ENCODE measurements at regions not wholly inside any gene's neighbourhood (a gene's known extent, or its start where the extent isn't known, plus 50 kb on each side); places are given as distances from the start of the nearest gene placed in this dataset.
"Not testable (repeated sequence)": the region's sequence is repeated elsewhere in the genome, so short reads cannot be mapped to it uniquely, and the experiment has no call there.

DNA sequence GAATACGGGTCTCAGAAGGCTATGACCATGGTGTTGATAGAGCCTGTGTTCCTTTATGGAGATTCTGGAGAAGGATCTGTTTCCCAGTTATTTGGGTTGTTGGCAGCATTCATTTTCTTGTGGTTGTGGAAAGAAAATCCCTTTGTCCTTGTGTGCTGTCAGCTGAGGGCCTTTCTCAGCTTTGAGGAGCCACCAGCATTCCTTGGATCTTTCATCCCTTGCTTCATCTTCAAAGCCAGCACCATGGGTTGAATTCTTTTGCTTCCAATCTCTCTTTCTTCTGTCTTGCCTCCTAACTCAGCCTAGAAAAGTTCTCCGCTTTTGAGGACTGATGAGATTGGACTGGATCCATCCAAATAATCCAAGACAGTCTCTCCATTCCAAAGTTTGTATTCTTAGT is 103.2 kb upstream of the MMADHC start:
- DNase-seq (ENCODE audit: extremely low read depth, low read depth) = no peak
- TF ChIP-seq, protein P1, sequence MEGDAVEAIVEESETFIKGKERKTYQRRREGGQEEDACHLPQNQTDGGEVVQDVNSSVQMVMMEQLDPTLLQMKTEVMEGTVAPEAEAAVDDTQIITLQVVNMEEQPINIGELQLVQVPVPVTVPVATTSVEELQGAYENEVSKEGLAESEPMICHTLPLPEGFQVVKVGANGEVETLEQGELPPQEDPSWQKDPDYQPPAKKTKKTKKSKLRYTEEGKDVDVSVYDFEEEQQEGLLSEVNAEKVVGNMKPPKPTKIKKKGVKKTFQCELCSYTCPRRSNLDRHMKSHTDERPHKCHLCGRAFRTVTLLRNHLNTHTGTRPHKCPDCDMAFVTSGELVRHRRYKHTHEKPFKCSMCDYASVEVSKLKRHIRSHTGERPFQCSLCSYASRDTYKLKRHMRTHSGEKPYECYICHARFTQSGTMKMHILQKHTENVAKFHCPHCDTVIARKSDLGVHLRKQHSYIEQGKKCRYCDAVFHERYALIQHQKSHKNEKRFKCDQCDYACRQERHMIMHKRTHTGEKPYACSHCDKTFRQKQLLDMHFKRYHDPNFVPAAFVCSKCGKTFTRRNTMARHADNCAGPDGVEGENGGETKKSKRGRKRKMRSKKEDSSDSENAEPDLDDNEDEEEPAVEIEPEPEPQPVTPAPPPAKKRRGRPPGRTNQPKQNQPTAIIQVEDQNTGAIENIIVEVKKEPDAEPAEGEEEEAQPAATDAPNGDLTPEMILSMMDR (IDR thresholded peaks at IDR 0.05; ENCODE audit: low read depth, low read length) = no peak

DNA sequence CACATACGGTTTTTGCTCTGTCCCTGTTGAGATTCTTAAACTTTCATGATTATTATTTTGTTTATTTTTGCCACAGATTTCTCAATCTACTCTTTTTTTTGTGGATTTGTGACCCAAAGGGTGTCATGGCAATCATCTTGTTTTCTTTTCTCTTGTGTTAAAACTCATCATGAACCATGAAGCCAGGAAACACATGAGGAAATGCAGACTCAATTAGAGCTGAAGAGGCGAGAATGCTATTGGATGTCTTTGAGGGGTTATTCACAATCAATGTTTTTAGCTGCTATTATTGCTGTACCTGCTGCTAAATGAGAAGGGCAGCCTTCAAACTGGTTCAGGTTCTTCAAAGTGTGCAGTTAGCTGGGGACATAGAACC is 99.5 kb upstream of the MMADHC start:
- TF ChIP-seq, protein P1 (IDR thresholded peaks at IDR 0.05; ENCODE audit: low read depth, low read length) = no peak
- DNase-seq (ENCODE audit: extremely low read depth, low read depth) = peak; percentile 49

DNA sequence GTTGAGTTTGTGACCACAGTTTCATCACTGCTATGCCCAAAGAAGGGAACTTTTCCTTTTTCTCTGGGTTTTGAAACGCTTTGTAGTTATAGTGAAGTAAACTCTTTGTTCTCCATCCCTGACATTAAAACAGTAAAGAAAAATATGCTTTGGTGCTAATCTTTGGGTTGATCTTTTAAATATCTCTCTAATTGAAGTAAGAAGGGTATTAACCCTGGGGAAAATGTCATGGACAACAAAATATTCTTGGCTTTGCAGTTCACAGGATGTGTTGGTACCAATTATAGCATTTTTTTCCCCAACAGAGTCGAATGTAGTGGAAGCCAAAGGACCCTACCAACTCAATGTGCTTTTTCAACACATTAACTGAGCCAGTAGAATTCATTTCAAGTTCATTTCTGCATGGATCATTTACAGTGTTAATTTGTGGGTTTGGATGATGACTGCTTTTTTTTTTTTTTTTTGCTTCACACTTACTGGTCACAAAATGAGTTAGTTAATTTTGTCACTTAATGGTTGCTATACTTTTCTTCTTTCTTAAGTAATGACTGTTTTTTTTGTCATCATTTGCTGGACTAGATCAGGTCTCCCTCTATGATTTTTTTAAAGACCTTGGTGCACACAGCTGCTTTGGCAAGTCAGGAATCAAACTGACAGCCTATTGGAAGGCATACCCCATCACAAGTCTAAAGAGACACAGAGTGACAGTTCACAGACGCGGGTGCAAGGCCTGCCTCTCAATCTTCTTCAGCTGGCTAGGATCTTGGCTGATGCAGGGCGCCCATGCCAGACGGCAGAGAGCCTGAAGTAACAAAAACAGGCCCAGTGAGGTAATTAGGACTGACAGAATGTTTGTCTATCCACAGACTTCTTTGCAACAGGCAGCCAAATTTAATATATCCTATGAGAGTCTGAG is 98.8 kb upstream of the MMADHC start:
- DNase-seq (ENCODE audit: extremely low read depth, low read depth) = no peak
- TF ChIP-seq, protein P1 (IDR thresholded peaks at IDR 0.05; ENCODE audit: low read depth, low read length) = no peak

DNA sequence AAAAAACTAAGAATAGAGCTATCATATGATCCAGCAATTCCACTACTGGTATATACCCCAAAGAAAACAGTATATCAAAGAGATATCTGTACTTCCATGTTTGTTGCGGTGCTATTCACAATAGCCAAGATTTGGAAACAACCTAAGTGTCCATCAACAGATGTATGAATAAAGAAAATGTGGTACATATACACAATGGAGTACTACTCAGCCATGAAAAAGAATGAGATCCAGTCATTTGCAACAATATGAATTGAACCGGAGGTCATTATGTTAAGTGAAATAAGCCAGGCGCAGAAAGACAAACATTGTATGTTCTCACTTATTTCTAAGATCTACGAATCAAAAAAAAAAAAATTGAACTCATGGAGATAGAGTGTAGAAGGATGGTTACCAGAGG is 97.8 kb upstream of the MMADHC start:
- DNase-seq (ENCODE audit: extremely low read depth, low read depth) = not testable (repeated sequence)

DNA sequence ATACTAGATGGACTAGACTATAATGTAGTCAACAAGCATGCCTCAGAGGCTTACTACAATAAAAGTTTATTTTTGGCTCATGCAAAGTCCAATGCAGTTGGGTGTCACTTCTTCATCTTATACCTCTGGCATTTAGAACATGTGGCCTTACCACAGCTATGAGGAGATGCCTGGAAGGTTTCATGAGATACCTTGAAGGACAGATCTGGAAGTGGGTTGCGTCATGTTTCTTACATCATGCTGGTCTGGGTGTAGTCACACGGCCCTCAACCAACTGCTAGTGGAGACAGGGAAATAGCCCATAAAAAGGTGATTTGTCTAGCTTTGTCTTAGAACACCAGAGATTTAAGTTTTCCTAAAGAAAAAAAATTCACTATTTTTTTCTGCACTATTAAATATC is 91.7 kb upstream of the MMADHC start:
- TF ChIP-seq, protein P1 (IDR thresholded peaks at IDR 0.05; ENCODE audit: low read depth, low read length) = no peak
- no peak for DNase-seq (ENCODE audit: extremely low read depth, low read depth)

DNA sequence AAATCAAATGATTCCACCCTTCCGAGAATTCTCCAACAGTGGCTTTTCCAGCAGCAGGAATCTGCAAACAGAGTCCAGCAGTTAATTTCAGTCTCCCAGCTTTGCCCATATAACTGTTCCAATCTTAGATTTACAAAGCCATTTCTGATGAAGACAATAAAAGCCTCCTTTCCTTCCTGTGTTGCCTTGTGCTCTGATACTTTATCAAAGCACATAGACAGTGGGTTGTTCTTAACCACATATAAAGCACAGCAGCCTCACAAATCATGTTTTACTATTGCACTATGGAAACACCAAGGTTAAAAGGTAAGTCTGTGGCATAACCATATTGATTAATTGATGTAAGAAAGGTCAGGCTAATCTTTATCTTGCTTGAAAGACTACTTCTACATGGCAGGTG is 89.8 kb upstream of the MMADHC start:
- no peak for DNase-seq (ENCODE audit: extremely low read depth, low read depth)
- TF ChIP-seq, protein P1 (IDR thresholded peaks at IDR 0.05; ENCODE audit: low read depth, low read length) = no peak

DNA sequence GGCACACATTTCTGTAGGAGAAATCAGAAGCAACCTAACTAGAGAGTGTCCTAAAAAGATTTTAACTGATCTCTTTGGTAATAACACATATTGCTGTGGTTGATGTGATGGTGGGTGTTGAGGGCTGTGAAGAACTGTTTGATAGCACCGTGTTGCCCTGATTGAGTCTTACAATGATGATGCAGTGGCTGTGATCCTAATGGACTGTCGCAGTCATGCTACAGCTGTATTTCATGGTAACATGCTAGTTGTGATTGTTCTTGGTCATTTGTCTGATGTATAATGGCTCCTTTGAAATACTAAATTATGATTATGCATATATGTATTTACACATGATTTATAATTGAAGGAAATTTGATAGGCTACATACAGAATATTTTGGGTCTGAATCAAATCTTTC is 82.5 kb upstream of the MMADHC start:
- TF ChIP-seq, protein P1 (IDR thresholded peaks at IDR 0.05; ENCODE audit: low read depth, low read length) = no peak
- DNase-seq (ENCODE audit: extremely low read depth, low read depth) = no peak
